ENCODE measurements at regions not wholly inside any gene's neighbourhood (a gene's known extent, or its start where the extent isn't known, plus 50 kb on each side); places are given as distances from the start of the nearest gene placed in this dataset.

GRCh38 chr1:29525941-29526340 lies 289.6 kb downstream of the PTPRU start:
- FAIRE-seq (no peak), DNase-seq (ENCODE audit: low spot score) (no peak), ATAC-seq (no peak)
- Histone ChIP-seq H2AFZ (ENCODE audit: low read length) (no peak overlapping the region), H3K4me1 (ENCODE audit: insufficient read depth, low read length) (no peaks in the 10 kb centered on the region), H3K27ac (ENCODE audit: extremely low read length, insufficient read depth, low read length) (no peak overlapping the region), H3K4me3 (replicated peaks in 1 of 3; ENCODE audit: insufficient read depth in 1 of 3, low read depth in 2 of 3, low read length in 3 of 3) (no peak overlapping the region), H3K9ac (ENCODE audit: insufficient read depth, low read depth, low read length) (no peak overlapping the region), H3K27me3 (ENCODE audit: control insufficient read depth in 1 of 2, insufficient read depth in 2 of 2, low read length in 2 of 2) (peaks cover 2 to 25% of the 10 kb centered on the region in 2 experiments; a peak in 3 of 5 replicates), H3K4me2 (ENCODE audit: low read depth, low read length) (no peak overlapping the region), H3K36me3 (replicated peaks in 1 of 2; ENCODE audit: control insufficient read depth in 1 of 2, insufficient read depth in 2 of 2, low read length in 2 of 2) (no peaks in the 10 kb centered on the region), H4K20me1 (ENCODE audit: insufficient read depth, low read length) (no peaks in the 10 kb centered on the region), H3K9me3 (ENCODE audit: low read length) (no peaks in the 10 kb centered on the region), H3K79me2 (ENCODE audit: insufficient read depth, low read length) (no peaks in the 10 kb centered on the region)
- ChIA-PET CTCF (ENCODE audit: low intra/inter-chr PET ratio, low total read pairs) (no interaction called here), POLR2A (no interaction called here)
- intact Hi-C loops (cut with micrococcal nuclease; ENCODE audit: unreplicated experiment) (no loop called here), in situ Hi-C loops (cut with HindIII; ENCODE audit: extremely low pct_ligation_motif_present, low pct_unique_long_range_greater_than_20kb) (no loop called here)
- no TSS peak for BruUV-seq (replicated peaks)
- WGBS (ENCODE audit: low lambda C conversion rate) = 12% methylated on average over 7 of the region's 7 CpGs
- TF ChIP-seq SP140L (CRISPR knock-in tag; IDR thresholded peaks at IDR 0.05; ENCODE audit: borderline replicate concordance) (no peak), NFE2L2 (IDR thresholded peaks at IDR 0.05; ENCODE audit: low read length) (no peak), ZNF121 (CRISPR knock-in tag; IDR thresholded peaks at IDR 0.05) (no peak), ZNF3 (CRISPR knock-in tag; IDR thresholded peaks at IDR 0.05) (no peak), ARID4A (CRISPR knock-in tag; IDR thresholded peaks at IDR 0.05; ENCODE audit: borderline replicate concordance) (no peak), CBX5 (CRISPR knock-in tag; IDR thresholded peaks at IDR 0.05; ENCODE audit: borderline replicate concordance) (no peak), SMAD3 (CRISPR knock-in tag; IDR thresholded peaks at IDR 0.05) (no peak), SALL2 (CRISPR knock-in tag; IDR thresholded peaks at IDR 0.05) (no peak), SUZ12 (IDR thresholded peaks at IDR 0.05; ENCODE audit: low read depth, low read length) (no peak), ZNF350 (CRISPR knock-in tag; IDR thresholded peaks at IDR 0.05; ENCODE audit: borderline replicate concordance, low read depth) (no peak), RXRB (CRISPR knock-in tag; IDR thresholded peaks at IDR 0.05; ENCODE audit: borderline replicate concordance) (no peak), ZBTB21 (CRISPR knock-in tag; IDR thresholded peaks at IDR 0.05) (no peak), ZBTB20 (CRISPR knock-in tag; IDR thresholded peaks at IDR 0.05; ENCODE audit: borderline replicate concordance, low read depth) (no peak), ZNF605 (CRISPR knock-in tag; IDR thresholded peaks at IDR 0.05) (no peak), CREM (IDR thresholded peaks at IDR 0.05) (no peak), CREM (CRISPR knock-in tag; IDR thresholded peaks at IDR 0.05) (no peak)
- TF ChIP-seq, protein P1, sequence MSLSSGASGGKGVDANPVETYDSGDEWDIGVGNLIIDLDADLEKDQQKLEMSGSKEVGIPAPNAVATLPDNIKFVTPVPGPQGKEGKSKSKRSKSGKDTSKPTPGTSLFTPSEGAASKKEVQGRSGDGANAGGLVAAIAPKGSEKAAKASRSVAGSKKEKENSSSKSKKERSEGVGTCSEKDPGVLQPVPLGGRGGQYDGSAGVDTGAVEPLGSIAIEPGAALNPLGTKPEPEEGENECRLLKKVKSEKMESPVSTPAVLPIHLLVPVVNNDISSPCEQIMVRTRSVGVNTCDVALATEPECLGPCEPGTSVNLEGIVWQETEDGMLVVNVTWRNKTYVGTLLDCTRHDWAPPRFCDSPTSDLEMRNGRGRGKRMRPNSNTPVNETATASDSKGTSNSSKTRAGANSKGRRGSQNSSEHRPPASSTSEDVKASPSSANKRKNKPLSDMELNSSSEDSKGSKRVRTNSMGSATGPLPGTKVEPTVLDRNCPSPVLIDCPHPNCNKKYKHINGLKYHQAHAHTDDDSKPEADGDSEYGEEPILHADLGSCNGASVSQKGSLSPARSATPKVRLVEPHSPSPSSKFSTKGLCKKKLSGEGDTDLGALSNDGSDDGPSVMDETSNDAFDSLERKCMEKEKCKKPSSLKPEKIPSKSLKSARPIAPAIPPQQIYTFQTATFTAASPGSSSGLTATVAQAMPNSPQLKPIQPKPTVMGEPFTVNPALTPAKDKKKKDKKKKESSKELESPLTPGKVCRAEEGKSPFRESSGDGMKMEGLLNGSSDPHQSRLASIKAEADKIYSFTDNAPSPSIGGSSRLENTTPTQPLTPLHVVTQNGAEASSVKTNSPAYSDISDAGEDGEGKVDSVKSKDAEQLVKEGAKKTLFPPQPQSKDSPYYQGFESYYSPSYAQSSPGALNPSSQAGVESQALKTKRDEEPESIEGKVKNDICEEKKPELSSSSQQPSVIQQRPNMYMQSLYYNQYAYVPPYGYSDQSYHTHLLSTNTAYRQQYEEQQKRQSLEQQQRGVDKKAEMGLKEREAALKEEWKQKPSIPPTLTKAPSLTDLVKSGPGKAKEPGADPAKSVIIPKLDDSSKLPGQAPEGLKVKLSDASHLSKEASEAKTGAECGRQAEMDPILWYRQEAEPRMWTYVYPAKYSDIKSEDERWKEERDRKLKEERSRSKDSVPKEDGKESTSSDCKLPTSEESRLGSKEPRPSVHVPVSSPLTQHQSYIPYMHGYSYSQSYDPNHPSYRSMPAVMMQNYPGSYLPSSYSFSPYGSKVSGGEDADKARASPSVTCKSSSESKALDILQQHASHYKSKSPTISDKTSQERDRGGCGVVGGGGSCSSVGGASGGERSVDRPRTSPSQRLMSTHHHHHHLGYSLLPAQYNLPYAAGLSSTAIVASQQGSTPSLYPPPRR (CRISPR knock-in tag; IDR thresholded peaks at IDR 0.05; ENCODE audit: borderline replicate concordance) = no peak
